ENCODE measurements at regions not wholly inside any gene's neighbourhood (a gene's known extent, or its start where the extent isn't known, plus 50 kb on each side); places are given as distances from the start of the nearest gene placed in this dataset.

GRCh38 chr5:84569307-84569706, 184.6 kb upstream of the EDIL3 start:
- DNase-seq = no peak
- Histone ChIP-seq H3K4me1 (no peaks in the 10 kb centered on the region), H3K4me3 (ENCODE audit: low read depth, low read length) (no peak overlapping the region), H3K36me3 (ENCODE audit: control insufficient read depth, insufficient read depth, low read length) (no peaks in the 10 kb centered on the region), H3K27me3 (replicated peaks; ENCODE audit: control insufficient read depth, insufficient read depth, low read length) (no peaks in the 10 kb centered on the region), H3K9me3 (no peaks in the 10 kb centered on the region)
- Mint-ChIP-seq H3K36me3 (ENCODE audit: insufficient read depth, unreplicated experiment) (no peaks in the 10 kb centered on the region), H3K27me3 (ENCODE audit: insufficient read depth, unreplicated experiment) (peaks cover 9% of the 10 kb centered on the region), H3K4me3 (ENCODE audit: unreplicated experiment) (no peak overlapping the region), H3K27ac (ENCODE audit: unreplicated experiment) (no peak overlapping the region), H3K4me1 (ENCODE audit: low read depth, unreplicated experiment) (no peaks in the 10 kb centered on the region), H3K9me3 (ENCODE audit: unreplicated experiment) (no peaks in the 10 kb centered on the region)
- POLR2A ChIA-PET = no interaction called here
- no TSS peak for BruUV-seq (replicated peaks)
- CTCF ChIA-PET = no interaction called here
- intact Hi-C loops (cut with micrococcal nuclease; ENCODE audit: unreplicated experiment) = no loop called here
- TF ChIP-seq CTCF (IDR thresholded peaks at IDR 0.05; ENCODE audit: insufficient read depth in 1 of 2, low read depth in 1 of 2, low read length in 1 of 2, severe bottlenecking in 1 of 2, unreplicated experiment in 1 of 2) = no peak

- H3K4me3 ChIP-seq (ENCODE audit: low read depth, low read length) = no peak overlapping the region
- TF ChIP-seq CTCF (IDR thresholded peaks at IDR 0.05; ENCODE audit: insufficient read depth in 1 of 2, low read depth in 1 of 2, low read length in 1 of 2, severe bottlenecking in 1 of 2, unreplicated experiment in 1 of 2) = no peak
- Mint-ChIP-seq H3K27me3 (ENCODE audit: insufficient read depth, unreplicated experiment) (peaks cover 9% of the 10 kb centered on the region), H3K4me1 (ENCODE audit: low read depth, unreplicated experiment) (no peaks in the 10 kb centered on the region), H3K4me3 (ENCODE audit: unreplicated experiment) (no peak overlapping the region), H3K9me3 (ENCODE audit: unreplicated experiment) (no peaks in the 10 kb centered on the region), H3K27ac (ENCODE audit: unreplicated experiment) (no peak overlapping the region), H3K36me3 (ENCODE audit: insufficient read depth, unreplicated experiment) (no peaks in the 10 kb centered on the region)
- no peaks in the 10 kb centered on the region for H3K36me3 ChIP-seq (ENCODE audit: control insufficient read depth, insufficient read depth, low read length)
- BruUV-seq (replicated peaks) = no TSS peak
- intact Hi-C loops (cut with micrococcal nuclease; ENCODE audit: unreplicated experiment) = no loop called here
- ChIA-PET CTCF (no interaction called here), POLR2A (no interaction called here)
- no peaks in the 10 kb centered on the region for H3K9me3 ChIP-seq
- DNase-seq = no peak
- no peaks in the 10 kb centered on the region for H3K27me3 ChIP-seq (replicated peaks; ENCODE audit: control insufficient read depth, insufficient read depth, low read length)
- no peaks in the 10 kb centered on the region for H3K4me1 ChIP-seq
These were observed 183.5 kb upstream of the EDIL3 start for GRCh38 chr5:84568171-84568570.

- H3K4me3 Mint-ChIP-seq (ENCODE audit: unreplicated experiment) = no peak overlapping the region
- Histone ChIP-seq H3K9me3 (no peaks in the 10 kb centered on the region), H3K4me1 (no peaks in the 10 kb centered on the region), H3K4me3 (ENCODE audit: low read depth, low read length) (no peak overlapping the region), H3K36me3 (ENCODE audit: control insufficient read depth, insufficient read depth, low read length) (no peaks in the 10 kb centered on the region), H3K27me3 (replicated peaks; ENCODE audit: control insufficient read depth, insufficient read depth, low read length) (no peaks in the 10 kb centered on the region)
- BruUV-seq (replicated peaks) = no TSS peak
- no peaks in the 10 kb centered on the region for H3K36me3 Mint-ChIP-seq (ENCODE audit: insufficient read depth, unreplicated experiment)
- ChIA-PET CTCF (no interaction called here), POLR2A (no interaction called here)
- no peaks in the 10 kb centered on the region for H3K4me1 Mint-ChIP-seq (ENCODE audit: low read depth, unreplicated experiment)
- TF ChIP-seq CTCF (IDR thresholded peaks at IDR 0.05; ENCODE audit: insufficient read depth in 1 of 2, low read depth in 1 of 2, low read length in 1 of 2, severe bottlenecking in 1 of 2, unreplicated experiment in 1 of 2) = no peak
- no peak for DNase-seq
- peaks cover 9% of the 10 kb centered on the region for H3K27me3 Mint-ChIP-seq (ENCODE audit: insufficient read depth, unreplicated experiment)
- H3K27ac Mint-ChIP-seq (ENCODE audit: unreplicated experiment) = no peak overlapping the region
- no peaks in the 10 kb centered on the region for H3K9me3 Mint-ChIP-seq (ENCODE audit: unreplicated experiment)
- intact Hi-C loops (cut with micrococcal nuclease; ENCODE audit: unreplicated experiment) = no loop called here
These were observed 181.2 kb upstream of the EDIL3 start for GRCh38 chr5:84565866-84566265.
